ENCODE measurements at regions not wholly inside any gene's neighbourhood (a gene's known extent, or its start where the extent isn't known, plus 50 kb on each side); places are given as distances from the start of the nearest gene placed in this dataset.

GRCh38 chr3:107209302-107209990, 167.8 kb upstream of the CCDC54 start:
- no peak overlapping the region for H3K9ac ChIP-seq (ENCODE audit: low read length)
- H3K9me3 ChIP-seq (ENCODE audit: low read length): no peaks in the 10 kb centered on the region
- DNase-seq: no peak
- no peaks in the 10 kb centered on the region for H3K4me1 ChIP-seq (ENCODE audit: low read length)
- no peaks in the 10 kb centered on the region for H3K27me3 ChIP-seq (ENCODE audit: low read length)
- no peaks in the 10 kb centered on the region for H3K79me2 ChIP-seq (ENCODE audit: low read length)
- H4K20me1 ChIP-seq (ENCODE audit: insufficient read depth, low read depth, low read length): no peaks in the 10 kb centered on the region
- no peak overlapping the region for H2AFZ ChIP-seq (ENCODE audit: low read length)
- no peaks in the 10 kb centered on the region for H3K9me2 ChIP-seq (replicated peaks; ENCODE audit: insufficient read depth, low read length)
- H3K27ac ChIP-seq (ENCODE audit: low read length): no peak overlapping the region
- no peak overlapping the region for H3K4me2 ChIP-seq (ENCODE audit: low read depth, low read length, poor library complexity, severe bottlenecking)
- H3K36me3 ChIP-seq (ENCODE audit: insufficient read depth, low read length): no peaks in the 10 kb centered on the region
- no peak overlapping the region for H3K4me3 ChIP-seq (ENCODE audit: low read length)

GRCh38 chr3:107211608-107212007, 165.6 kb upstream of the CCDC54 start:
- no peaks in the 10 kb centered on the region for H3K4me1 ChIP-seq (ENCODE audit: low read length)
- H3K27me3 ChIP-seq (ENCODE audit: low read length): no peaks in the 10 kb centered on the region
- no peak for DNase-seq
- no peaks in the 10 kb centered on the region for H4K20me1 ChIP-seq (ENCODE audit: insufficient read depth, low read depth, low read length)
- H2AFZ ChIP-seq (ENCODE audit: low read length): no peak overlapping the region
- H3K9ac ChIP-seq (ENCODE audit: low read length): no peak overlapping the region
- no peaks in the 10 kb centered on the region for H3K36me3 ChIP-seq (ENCODE audit: insufficient read depth, low read length)
- no peak overlapping the region for H3K4me2 ChIP-seq (ENCODE audit: low read depth, low read length, poor library complexity, severe bottlenecking)
- no peak overlapping the region for H3K27ac ChIP-seq (ENCODE audit: low read length)
- no peaks in the 10 kb centered on the region for H3K79me2 ChIP-seq (ENCODE audit: low read length)
- H3K9me2 ChIP-seq (replicated peaks; ENCODE audit: insufficient read depth, low read length): no peaks in the 10 kb centered on the region
- H3K4me3 ChIP-seq (ENCODE audit: low read length): no peak overlapping the region
- no peaks in the 10 kb centered on the region for H3K9me3 ChIP-seq (ENCODE audit: low read length)

GRCh38 chr3:107212618-107213017, 164.6 kb upstream of the CCDC54 start:
- Histone ChIP-seq H2AFZ (ENCODE audit: low read length) (no peak overlapping the region), H3K9me2 (replicated peaks; ENCODE audit: insufficient read depth, low read length) (no peaks in the 10 kb centered on the region), H3K4me2 (ENCODE audit: low read depth, low read length, poor library complexity, severe bottlenecking) (no peak overlapping the region), H3K9ac (ENCODE audit: low read length) (no peak overlapping the region), H3K27me3 (ENCODE audit: low read length) (no peaks in the 10 kb centered on the region), H3K4me3 (ENCODE audit: low read length) (no peak overlapping the region), H3K4me1 (ENCODE audit: low read length) (no peaks in the 10 kb centered on the region), H3K9me3 (ENCODE audit: low read length) (no peaks in the 10 kb centered on the region), H4K20me1 (ENCODE audit: insufficient read depth, low read depth, low read length) (no peaks in the 10 kb centered on the region), H3K27ac (ENCODE audit: low read length) (no peak overlapping the region), H3K79me2 (ENCODE audit: low read length) (no peaks in the 10 kb centered on the region), H3K36me3 (ENCODE audit: insufficient read depth, low read length) (no peaks in the 10 kb centered on the region)
- no peak for DNase-seq

DNA sequence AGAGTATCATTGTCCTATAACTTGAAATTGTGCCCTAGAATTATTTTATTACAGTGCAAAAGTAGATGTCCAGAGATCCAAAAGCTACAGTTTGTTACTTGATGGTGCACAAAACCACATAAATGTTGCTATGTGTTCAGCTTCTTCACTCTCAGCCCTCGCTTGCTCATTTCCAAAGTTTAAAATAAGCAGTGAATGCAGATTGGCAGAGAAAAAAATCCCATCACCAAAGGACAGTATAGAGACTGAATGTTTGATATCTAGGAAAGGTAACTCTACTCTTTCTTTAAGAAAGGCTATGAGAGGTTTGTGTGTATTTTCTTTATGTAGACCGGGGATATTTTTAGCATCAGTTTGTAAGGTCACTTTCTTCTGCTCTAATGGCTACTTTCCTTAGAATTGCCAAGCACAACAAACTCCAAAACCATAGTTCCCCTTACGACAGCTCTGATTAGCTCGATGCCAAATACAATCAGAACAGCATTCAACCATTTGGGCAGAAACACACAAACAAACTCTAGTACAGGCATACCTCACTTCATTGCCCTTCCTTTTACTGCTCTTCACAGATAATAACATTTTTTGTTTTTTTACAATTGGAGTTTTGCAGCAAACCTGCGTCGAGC, 164.1 kb upstream of the CCDC54 start:
- H3K27ac ChIP-seq (ENCODE audit: low read length): no peak overlapping the region
- no peak overlapping the region for H3K4me2 ChIP-seq (ENCODE audit: low read depth, low read length, poor library complexity, severe bottlenecking)
- no peaks in the 10 kb centered on the region for H3K79me2 ChIP-seq (ENCODE audit: low read length)
- no peaks in the 10 kb centered on the region for H3K9me3 ChIP-seq (ENCODE audit: low read length)
- no peaks in the 10 kb centered on the region for H3K9me2 ChIP-seq (replicated peaks; ENCODE audit: insufficient read depth, low read length)
- no peaks in the 10 kb centered on the region for H3K4me1 ChIP-seq (ENCODE audit: low read length)
- no peaks in the 10 kb centered on the region for H4K20me1 ChIP-seq (ENCODE audit: insufficient read depth, low read depth, low read length)
- no peaks in the 10 kb centered on the region for H3K36me3 ChIP-seq (ENCODE audit: insufficient read depth, low read length)
- H3K9ac ChIP-seq (ENCODE audit: low read length): no peak overlapping the region
- no peaks in the 10 kb centered on the region for H3K27me3 ChIP-seq (ENCODE audit: low read length)
- no peak overlapping the region for H2AFZ ChIP-seq (ENCODE audit: low read length)
- no peak for DNase-seq
- no peak overlapping the region for H3K4me3 ChIP-seq (ENCODE audit: low read length)

- H3K36me3 ChIP-seq (ENCODE audit: insufficient read depth, low read length): no peaks in the 10 kb centered on the region
- no peaks in the 10 kb centered on the region for H3K27me3 ChIP-seq (ENCODE audit: low read length)
- no peak overlapping the region for H2AFZ ChIP-seq (ENCODE audit: low read length)
- no peak overlapping the region for H3K27ac ChIP-seq (ENCODE audit: low read length)
- no peak for DNase-seq
- no peaks in the 10 kb centered on the region for H3K79me2 ChIP-seq (ENCODE audit: low read length)
- H3K9ac ChIP-seq (ENCODE audit: low read length): no peak overlapping the region
- H3K4me1 ChIP-seq (ENCODE audit: low read length): no peaks in the 10 kb centered on the region
- H3K9me3 ChIP-seq (ENCODE audit: low read length): no peaks in the 10 kb centered on the region
- no peaks in the 10 kb centered on the region for H3K9me2 ChIP-seq (replicated peaks; ENCODE audit: insufficient read depth, low read length)
- no peak overlapping the region for H3K4me2 ChIP-seq (ENCODE audit: low read depth, low read length, poor library complexity, severe bottlenecking)
- no peaks in the 10 kb centered on the region for H4K20me1 ChIP-seq (ENCODE audit: insufficient read depth, low read depth, low read length)
- H3K4me3 ChIP-seq (ENCODE audit: low read length): no peak overlapping the region
Observed at GRCh38 chr3:107216229-107216628, 161.0 kb upstream of the CCDC54 start.

- no peak overlapping the region for H3K27ac ChIP-seq (ENCODE audit: low read length)
- no peak overlapping the region for H3K9ac ChIP-seq (ENCODE audit: low read length)
- no peaks in the 10 kb centered on the region for H3K9me2 ChIP-seq (replicated peaks; ENCODE audit: insufficient read depth, low read length)
- H4K20me1 ChIP-seq (ENCODE audit: insufficient read depth, low read depth, low read length): no peaks in the 10 kb centered on the region
- no peak for DNase-seq
- H3K27me3 ChIP-seq (ENCODE audit: low read length): no peaks in the 10 kb centered on the region
- H3K4me1 ChIP-seq (ENCODE audit: low read length): no peaks in the 10 kb centered on the region
- H3K4me2 ChIP-seq (ENCODE audit: low read depth, low read length, poor library complexity, severe bottlenecking): no peak overlapping the region
- H3K9me3 ChIP-seq (ENCODE audit: low read length): no peaks in the 10 kb centered on the region
- H2AFZ ChIP-seq (ENCODE audit: low read length): no peak overlapping the region
- H3K36me3 ChIP-seq (ENCODE audit: insufficient read depth, low read length): no peaks in the 10 kb centered on the region
- H3K79me2 ChIP-seq (ENCODE audit: low read length): no peaks in the 10 kb centered on the region
- H3K4me3 ChIP-seq (ENCODE audit: low read length): no peak overlapping the region
Observed at GRCh38 chr3:107216711-107217110, 160.5 kb upstream of the CCDC54 start.

GRCh38 chr3:107217172-107217571, 160.1 kb upstream of the CCDC54 start:
- no peak overlapping the region for H3K9ac ChIP-seq (ENCODE audit: low read length)

GRCh38 chr3:107218864-107219269, 158.4 kb upstream of the CCDC54 start:
- Histone ChIP-seq H3K9me3 (ENCODE audit: low read length) (no peaks in the 10 kb centered on the region), H3K36me3 (ENCODE audit: insufficient read depth, low read length) (no peaks in the 10 kb centered on the region)

More at GRCh38 chr3:107217172-107217571, 160.1 kb upstream of the CCDC54 start:
- no peak overlapping the region for H3K27ac ChIP-seq (ENCODE audit: low read length)
- no peaks in the 10 kb centered on the region for H4K20me1 ChIP-seq (ENCODE audit: insufficient read depth, low read depth, low read length)
- H3K9me2 ChIP-seq (replicated peaks; ENCODE audit: insufficient read depth, low read length): no peaks in the 10 kb centered on the region
- H3K4me3 ChIP-seq (ENCODE audit: low read length): no peak overlapping the region
- no peaks in the 10 kb centered on the region for H3K36me3 ChIP-seq (ENCODE audit: insufficient read depth, low read length)
- no peak overlapping the region for H3K4me2 ChIP-seq (ENCODE audit: low read depth, low read length, poor library complexity, severe bottlenecking)
- H3K9me3 ChIP-seq (ENCODE audit: low read length): no peaks in the 10 kb centered on the region
- no peaks in the 10 kb centered on the region for H3K27me3 ChIP-seq (ENCODE audit: low read length)
- no peaks in the 10 kb centered on the region for H3K79me2 ChIP-seq (ENCODE audit: low read length)
- no peaks in the 10 kb centered on the region for H3K4me1 ChIP-seq (ENCODE audit: low read length)
- no peak overlapping the region for H2AFZ ChIP-seq (ENCODE audit: low read length)
- no peak for DNase-seq

More at GRCh38 chr3:107218864-107219269, 158.4 kb upstream of the CCDC54 start:
- H3K4me3 ChIP-seq (ENCODE audit: low read length): no peak overlapping the region
- DNase-seq: no peak
- no peaks in the 10 kb centered on the region for H3K27me3 ChIP-seq (ENCODE audit: low read length)
- no peak overlapping the region for H3K27ac ChIP-seq (ENCODE audit: low read length)
- H2AFZ ChIP-seq (ENCODE audit: low read length): no peak overlapping the region
- no peak overlapping the region for H3K4me2 ChIP-seq (ENCODE audit: low read depth, low read length, poor library complexity, severe bottlenecking)
- no peaks in the 10 kb centered on the region for H3K79me2 ChIP-seq (ENCODE audit: low read length)
- H3K4me1 ChIP-seq (ENCODE audit: low read length): no peaks in the 10 kb centered on the region
- no peaks in the 10 kb centered on the region for H4K20me1 ChIP-seq (ENCODE audit: insufficient read depth, low read depth, low read length)
- no peaks in the 10 kb centered on the region for H3K9me2 ChIP-seq (replicated peaks; ENCODE audit: insufficient read depth, low read length)
- no peak overlapping the region for H3K9ac ChIP-seq (ENCODE audit: low read length)

Data from Karpas-422 (cell line).